HCT116 (cell line): ENCODE measurements at regions not wholly inside any gene's neighbourhood (a gene's known extent, or its start where the extent isn't known, plus 50 kb on each side); places are given as distances from the start of the nearest gene placed in this dataset.

ENCODE experiments used
- ATAC-seq: fragments of 200-7000 bp; cut with Tn5 transposase; 2 replicates; pipeline ENCODE4 v1.9.1; 2020; ENCODE audit warnings: mild to moderate bottlenecking, moderate library complexity
- BruUV-seq: library from RNA; stranded (reverse); fragments of 400-500 nt; replicated peaks from 2 replicates; lab custom pipeline; 2021; lab: Mats Ljungman, UMichigan
- CTCF ChIA-PET: fragments of 300-600 bp; sonication (Branson Sonifier 250); formaldehyde crosslinking; loops from one replicate; lab custom pipeline; 2021; ENCODE audit warnings: antibody characterized with exemption; lab: Charles Lee
- POLR2A ChIA-PET: fragments of 300-600, 350-600 bp; sonication (Branson Sonifier 250); formaldehyde crosslinking; loops from one replicate; lab custom pipeline; 2021; ENCODE audit warnings: antibody characterized with exemption; lab: Charles Lee
- RAD21 ChIA-PET, 2 experiments: fragments of 300-600 bp; sonication (Branson Sonifier 250); formaldehyde crosslinking; loops; one replicate each; lab custom pipeline; 2023; ENCODE audit warnings: low total read pairs in 2 of 2; ENCODE audit not compliant: uncharacterized antibody in 2 of 2, unreplicated experiment in 2 of 2, low non-redundant PET in 1 of 2; lab: Charles Lee
- DNase-seq: peaks from one replicate; pipeline ENCODE4 v3.0.0-alpha.2; 2010; ENCODE audit warnings: low read depth, low spot score
- H2AFZ ChIP-seq: fragments of 200-600 bp; shearing (Covaris generic), sonication (generic); 2 replicates; pipeline ENCODE4 v1.6.1; 2017; ENCODE audit warnings: low read depth, mixed run types, mixed read lengths, antibody characterized with exemption, low read length; ENCODE audit not compliant: poor library complexity, severe bottlenecking
- H3K27ac ChIP-seq: 2 replicates; pipeline ENCODE4 v1.5.1; 2012; ENCODE audit warnings: low read depth, low read length
- H3K27me3 ChIP-seq: fragments of 200-600 bp; sonication (generic); 2 replicates; pipeline ENCODE4 v1.6.1; 2016; ENCODE audit warnings: mixed run types, low read length, mixed read lengths; ENCODE audit not compliant: insufficient read depth
- H3K36me3 ChIP-seq, 2 experiments: fragments of 200-500 bp in 1 of 2; fragments of 200-600 bp in 1 of 2; sonication (Bioruptor generic) in 1 of 2; sonication (generic) in 1 of 2; 2 replicates each; pipeline versions ENCODE4 v1.5.1 to v1.6.1; 2014 to 2016; ENCODE audit warnings: low read length in 2 of 2, inconsistent platforms in 1 of 2, mixed read lengths in 1 of 2, mixed run types in 1 of 2; ENCODE audit not compliant: insufficient read depth in 2 of 2, control insufficient read depth in 1 of 2
- H3K4me1 ChIP-seq, 2 experiments: fragments of 200-600 bp in 1 of 2; sonication (generic) in 1 of 2; 2 replicates each; pipeline versions ENCODE4 v1.5.1 to v1.6.1; 2012 to 2017; ENCODE audit warnings: low read length in 2 of 2, inconsistent platforms in 1 of 2, mild to moderate bottlenecking in 1 of 2, mixed read lengths in 1 of 2, mixed run types in 1 of 2, moderate library complexity in 1 of 2; ENCODE audit not compliant: insufficient read depth in 2 of 2, control insufficient read depth in 1 of 2
- H3K4me2 ChIP-seq: fragments of 200-600 bp; sonication (generic); 2 replicates; pipeline ENCODE4 v1.6.1; 2017; ENCODE audit warnings: mixed run types, low read length, mixed read lengths
- H3K4me3 ChIP-seq, 2 experiments: fragments of 200-600 bp in 1 of 2; sonication (generic) in 1 of 2; replicated peaks in 1 of 2; 2 replicates each; pipeline ENCODE4 v1.5.1; 2011 to 2016; ENCODE audit warnings: low read length in 2 of 2, control low read depth in 1 of 2, low read depth in 1 of 2, mild to moderate bottlenecking in 1 of 2, mixed read lengths in 1 of 2, mixed run types in 1 of 2
- H3K79me2 ChIP-seq: fragments of 200-600 bp; sonication (generic); 2 replicates; pipeline ENCODE4 v1.6.1; 2017; ENCODE audit warnings: mild to moderate bottlenecking, mixed run types, low read length, moderate library complexity, mixed read lengths; ENCODE audit not compliant: insufficient read depth
- H3K9ac ChIP-seq: fragments of 200-600 bp; sonication (generic); 2 replicates; pipeline ENCODE4 v1.6.1; 2016; ENCODE audit warnings: low read length, mixed read lengths
- H3K9me2 ChIP-seq: fragments of 200-600 bp; sonication (generic), shearing (Covaris generic); 2 replicates; pipeline ENCODE4 v1.6.1; 2017; ENCODE audit warnings: mixed run types, mild to moderate bottlenecking, moderate library complexity; ENCODE audit not compliant: insufficient read depth
- H3K9me3 ChIP-seq, 2 experiments: fragments of 200-500 bp in 1 of 2; fragments of 200-600 bp in 1 of 2; sonication (Bioruptor generic) in 1 of 2; sonication (generic) in 1 of 2; 2 replicates each; pipeline ENCODE4 v1.6.1; 2014 to 2017; ENCODE audit warnings: low read length in 2 of 2, mixed read lengths in 2 of 2, inconsistent platforms in 1 of 2, low read depth in 1 of 2, mild to moderate bottlenecking in 1 of 2, mixed run types in 1 of 2, moderate library complexity in 1 of 2; ENCODE audit not compliant: control insufficient read depth in 1 of 2, insufficient read depth in 1 of 2
- H4K20me1 ChIP-seq: fragments of 200-600 bp; sonication (generic), shearing (Covaris generic); 2 replicates; pipeline ENCODE4 v1.6.1; 2017; ENCODE audit warnings: mixed run types, mild to moderate bottlenecking, moderate library complexity; ENCODE audit not compliant: insufficient read depth
- ATF3 ChIP-seq: IDR thresholded peaks from 2 replicates; pipeline ENCODE4 v1.6.1; 2012
- CBX3 ChIP-seq: IDR thresholded peaks from 2 replicates; pipeline ENCODE4 v1.6.1; 2012; ENCODE audit warnings: low read depth
- EGR1 ChIP-seq: IDR thresholded peaks from 2 replicates; pipeline ENCODE4 v1.6.1; 2012; ENCODE audit warnings: low read depth
- EZH2 ChIP-seq: fragments of 200-600 bp; sonication (generic); IDR thresholded peaks from 2 replicates; pipeline ENCODE4 v1.6.1; 2017; ENCODE audit warnings: antibody characterized with exemption, mixed run types
- MAX ChIP-seq: IDR thresholded peaks from 2 replicates; pipeline ENCODE4 v1.6.1; 2012
- POLR2AphosphoS5 ChIP-seq: IDR thresholded peaks from 2 replicates; pipeline ENCODE4 v1.6.1; 2011; ENCODE audit warnings: mild to moderate bottlenecking, low read depth, low read length, moderate library complexity
- RAD21 ChIP-seq: IDR thresholded peaks from 2 replicates; pipeline ENCODE4 v1.6.1; 2012; ENCODE audit warnings: low read depth, mild to moderate bottlenecking
- REST ChIP-seq: IDR thresholded peaks from 2 replicates; pipeline ENCODE4 v1.6.1; 2012; ENCODE audit warnings: low read depth
- SIN3A ChIP-seq: IDR thresholded peaks from 2 replicates; pipeline ENCODE4 v1.6.1; 2012; ENCODE audit warnings: low read depth
- SP1 ChIP-seq: IDR thresholded peaks from 2 replicates; pipeline ENCODE4 v1.6.1; 2012; ENCODE audit warnings: low read depth
- SRF ChIP-seq: IDR thresholded peaks from 2 replicates; pipeline ENCODE4 v1.6.1; 2012; ENCODE audit warnings: low read depth
- TCF7L2 ChIP-seq: IDR thresholded peaks from 2 replicates; pipeline ENCODE4 v1.7.0; 2011; ENCODE audit warnings: borderline replicate concordance, inconsistent platforms; ENCODE audit not compliant: insufficient read depth, insufficient read length; ENCODE audit errors: extremely low read depth
- YY1 ChIP-seq: IDR thresholded peaks from 2 replicates; pipeline ENCODE4 v1.6.1; 2011; ENCODE audit warnings: low read length, low read depth, moderate library complexity, mild to moderate bottlenecking; ENCODE audit not compliant: insufficient replicate concordance; ENCODE audit errors: extremely low read depth
- ZBTB33 ChIP-seq: IDR thresholded peaks from 2 replicates; pipeline ENCODE4 v1.6.1; 2011; ENCODE audit warnings: mild to moderate bottlenecking, low read length, moderate library complexity; ENCODE audit not compliant: insufficient replicate concordance; ENCODE audit errors: extremely low read depth
- ZFX ChIP-seq: fragments of 450-650 bp; IDR thresholded peaks from 2 replicates; pipeline ENCODE4 v1.6.1; 2017
- intact Hi-C: fragments of 100-400 bp; cut with micrococcal nuclease; formaldehyde crosslinking; loops from 2 replicates; pipeline ENCODE4 v1.10.0; 2022

GRCh38 chr4:121455285-121455684, 74.5 kb upstream of the QRFPR start:
- H3K4me1 ChIP-seq: no peaks in the 10 kb centered on the region; a peak in 1 of 4 replicates
- POLR2A ChIA-PET: no interaction called here
- H3K27me3 ChIP-seq: no peaks in the 10 kb centered on the region
- no peaks in the 10 kb centered on the region for H3K9me2 ChIP-seq
- DNase-seq (no peak), ATAC-seq (no peak)
- H3K79me2 ChIP-seq: no peaks in the 10 kb centered on the region
- H3K9me3 ChIP-seq: no peaks in the 10 kb centered on the region
- BruUV-seq: no TSS peak
- peak overlapping the region; percentile 15 for H2AFZ ChIP-seq
- TF ChIP-seq SRF: no peak
- no peak for TF ChIP-seq EZH2
- no peak for TF ChIP-seq TCF7L2
- no peak for TF ChIP-seq SP1
- TF ChIP-seq MAX: no peak
- no peak for TF ChIP-seq ZBTB33
- no peak for TF ChIP-seq RAD21
- no peak for TF ChIP-seq CBX3
- no peak for TF ChIP-seq SIN3A
- TF ChIP-seq EGR1: no peak
- no peak for TF ChIP-seq POLR2AphosphoS5
- no peak for TF ChIP-seq YY1
- no peak for TF ChIP-seq ZFX
- TF ChIP-seq REST: no peak
- TF ChIP-seq ATF3: no peak
- no peak overlapping the region for H3K27ac ChIP-seq
- H3K4me2 ChIP-seq: no peak overlapping the region
- CTCF ChIA-PET: interaction anchor here (0.8 to 1.1 kb wide), 2 partner anchors 7 to 85 kb away, joined by 3 to 4 read pairs; no protein-coding TSS in a partner anchor
- no peaks in the 10 kb centered on the region for H4K20me1 ChIP-seq
- RAD21 ChIA-PET: no interaction called here
- no peaks in the 10 kb centered on the region for H3K36me3 ChIP-seq
- H3K9ac ChIP-seq: no peak overlapping the region
- H3K4me3 ChIP-seq: no peak overlapping the region
- intact Hi-C loops: no loop called here
